ENCODE measurements at regions not wholly inside any gene's neighbourhood (a gene's known extent, or its start where the extent isn't known, plus 50 kb on each side); places are given as distances from the start of the nearest gene placed in this dataset.

DNA sequence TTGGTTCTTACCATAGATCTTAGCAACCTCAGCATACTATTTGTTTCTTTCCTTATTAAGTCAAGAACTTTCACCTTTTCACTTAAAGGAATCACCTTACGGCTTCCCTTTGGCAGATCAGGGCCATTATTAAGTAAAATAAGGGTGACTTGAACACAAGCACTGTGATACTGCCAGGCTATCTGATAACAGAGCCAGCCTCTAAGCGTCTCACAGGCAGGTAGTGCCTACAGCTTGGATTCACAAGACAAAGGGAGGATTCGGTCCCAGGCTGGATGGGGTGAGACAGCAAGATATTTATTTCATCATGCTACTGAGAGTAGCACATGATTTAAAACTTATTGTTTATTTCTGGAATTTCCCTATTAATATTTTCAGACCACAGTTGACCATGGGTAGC is 218.6 kb downstream of the FOXO1 start:
- DNase-seq (ENCODE audit: low read depth, low spot score), result no peak

DNA sequence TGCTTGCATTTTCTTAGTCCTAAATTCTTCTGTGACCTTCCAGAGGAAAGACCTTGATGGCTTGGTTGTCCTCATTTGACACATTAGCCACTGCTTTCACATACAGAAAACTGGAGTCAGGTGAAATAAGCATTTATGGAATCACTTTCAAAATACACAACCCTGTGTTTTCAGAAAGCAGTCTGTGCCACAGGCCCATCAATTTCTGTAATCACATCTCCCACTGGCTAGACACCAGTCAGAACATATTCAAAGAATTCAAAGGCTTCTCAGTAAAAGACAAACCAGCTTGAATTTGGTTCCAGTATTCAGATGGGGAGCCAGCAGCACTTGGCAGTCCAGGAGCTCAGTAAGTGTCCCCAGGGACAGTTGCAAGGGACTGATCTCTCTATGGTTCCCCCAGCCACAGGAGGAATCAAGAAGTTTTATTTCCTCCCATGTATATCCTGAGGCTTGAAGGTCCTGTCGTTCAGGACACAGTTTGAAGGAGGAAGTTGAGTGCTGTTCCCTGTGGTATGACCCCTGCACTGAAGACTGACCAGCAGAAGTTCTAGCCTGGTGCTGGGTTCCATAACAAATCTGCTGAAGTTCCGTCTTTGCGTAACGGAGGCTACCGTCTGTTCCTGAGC is 214.3 kb downstream of the FOXO1 start:
- no peak for DNase-seq (ENCODE audit: low read depth, low spot score)

DNA sequence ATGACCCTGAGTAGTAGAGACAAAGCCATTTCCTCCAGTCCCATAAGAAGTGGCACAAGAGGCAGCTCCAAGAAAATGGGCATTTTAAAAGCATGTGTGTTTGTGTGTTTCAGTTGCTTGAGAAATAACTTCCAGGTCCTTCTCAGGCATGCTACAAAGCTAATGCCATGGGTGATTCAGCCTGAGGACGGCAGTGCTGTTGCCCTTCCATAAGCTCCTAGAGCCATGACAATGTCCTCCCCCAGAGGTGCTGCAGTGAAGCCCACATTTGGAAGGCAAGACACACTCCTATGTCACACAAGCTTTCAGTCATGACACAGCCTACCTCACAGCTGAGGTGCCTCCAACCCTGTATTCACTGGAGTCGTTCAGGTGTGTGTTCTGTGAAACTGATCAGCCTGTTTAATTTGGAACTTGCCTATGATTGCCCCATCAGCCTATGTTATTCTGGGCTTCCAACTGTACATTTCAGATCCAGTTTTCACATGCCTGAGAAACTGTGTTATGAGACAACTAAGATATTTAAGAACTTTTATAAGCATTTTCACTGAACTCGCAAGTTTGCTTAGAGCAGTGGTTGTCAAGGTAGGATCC is 213.6 kb downstream of the FOXO1 start:
- DNase-seq (ENCODE audit: low read depth, low spot score), result no peak

DNA sequence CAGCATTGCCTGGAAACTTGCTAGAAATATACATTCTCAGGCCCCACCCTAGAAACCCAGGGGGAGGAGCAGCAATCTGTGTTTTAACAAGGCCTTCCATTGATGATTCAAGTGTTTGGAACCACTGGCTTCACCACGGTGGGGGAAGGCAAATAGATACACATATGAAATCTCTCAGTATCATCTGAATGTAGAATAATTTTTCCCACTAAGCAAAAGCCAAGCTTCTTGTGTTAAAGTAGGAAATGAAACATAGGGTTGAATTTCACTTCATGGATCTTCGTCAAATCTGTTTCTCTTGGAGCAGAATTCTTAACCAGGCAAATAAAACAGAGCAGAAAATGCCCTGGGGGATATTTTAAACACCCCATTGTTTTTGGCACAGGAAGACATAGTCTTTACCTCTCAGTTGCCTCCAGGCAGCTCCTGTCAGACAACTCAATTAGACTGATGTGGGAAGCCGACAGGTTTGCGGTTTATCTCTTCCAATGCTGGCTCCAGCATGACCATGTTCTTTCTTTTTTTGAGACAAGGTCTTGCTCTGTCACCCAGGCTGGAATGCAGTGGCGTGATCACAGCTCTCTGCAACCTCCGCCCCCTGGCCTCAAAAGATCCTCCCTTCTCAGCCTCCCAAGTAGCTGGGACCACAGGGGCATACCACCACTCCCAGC is 213.0 kb downstream of the FOXO1 start:
- peak; percentile 35 for DNase-seq (ENCODE audit: low read depth, low spot score)

DNA sequence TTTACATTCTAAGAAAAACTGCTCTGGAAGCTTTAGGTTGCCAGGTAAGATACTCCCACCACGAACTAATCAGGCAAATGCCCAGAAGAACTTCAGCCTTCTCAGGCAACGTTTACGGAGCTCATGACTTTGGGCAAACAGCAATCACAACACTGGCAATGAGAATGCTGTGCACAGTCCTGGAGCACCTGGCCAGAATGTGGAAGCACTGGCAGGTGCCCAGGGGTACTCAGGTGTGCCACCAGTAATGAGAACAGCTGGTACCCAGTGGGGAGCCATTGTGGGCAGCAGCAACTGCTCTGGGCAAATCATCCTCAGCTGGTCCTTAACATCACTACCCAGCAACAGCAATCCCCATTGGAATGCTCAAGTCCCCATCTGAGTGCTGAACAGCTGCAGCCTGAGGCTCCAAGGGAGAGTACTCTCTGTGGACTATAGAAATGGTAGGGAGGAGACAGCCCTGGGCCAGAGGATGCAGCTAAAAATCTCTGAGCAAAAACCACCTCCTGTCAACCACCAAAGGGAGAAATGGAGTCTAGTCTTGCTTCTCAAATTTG is 210.0 kb downstream of the FOXO1 start:
- DNase-seq (ENCODE audit: low read depth, low spot score), result no peak

DNA sequence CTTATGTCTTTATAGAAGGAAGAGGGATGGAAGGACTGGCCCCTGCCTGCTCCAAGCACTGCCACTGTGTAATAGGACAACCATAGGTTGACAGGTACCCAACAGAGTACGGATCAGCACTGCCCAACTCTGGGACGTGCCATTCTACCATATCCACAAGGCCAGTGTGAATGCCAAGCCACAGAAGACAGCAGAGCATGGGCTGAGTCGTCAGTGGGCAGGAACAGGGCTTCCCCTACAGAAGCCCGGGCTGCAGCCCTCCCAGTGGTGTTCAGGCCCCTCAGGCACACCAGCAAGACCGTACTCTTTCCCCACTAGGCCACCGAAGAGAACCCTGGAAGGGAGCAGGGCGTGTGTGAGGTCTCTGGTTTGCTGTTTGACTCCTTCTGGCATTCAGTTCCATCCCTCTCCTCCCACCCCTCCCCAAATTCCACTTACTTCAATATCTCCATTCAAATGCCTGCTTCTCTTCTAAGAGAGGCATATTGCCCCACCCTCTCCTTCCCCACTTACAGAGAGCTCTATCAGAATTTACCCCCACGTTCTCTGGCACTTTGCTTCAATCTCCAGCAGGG is 209.4 kb downstream of the FOXO1 start:
- no peak for DNase-seq (ENCODE audit: low read depth, low spot score)

- no peak for DNase-seq (ENCODE audit: low read depth, low spot score)
Measured at GRCh38 chr13:40457929-40458719, 208.3 kb downstream of the FOXO1 start.

GRCh38 chr13:40458720-40458990 is 207.8 kb downstream of the FOXO1 start:
- no peak for DNase-seq (ENCODE audit: low read depth, low spot score)

DNA sequence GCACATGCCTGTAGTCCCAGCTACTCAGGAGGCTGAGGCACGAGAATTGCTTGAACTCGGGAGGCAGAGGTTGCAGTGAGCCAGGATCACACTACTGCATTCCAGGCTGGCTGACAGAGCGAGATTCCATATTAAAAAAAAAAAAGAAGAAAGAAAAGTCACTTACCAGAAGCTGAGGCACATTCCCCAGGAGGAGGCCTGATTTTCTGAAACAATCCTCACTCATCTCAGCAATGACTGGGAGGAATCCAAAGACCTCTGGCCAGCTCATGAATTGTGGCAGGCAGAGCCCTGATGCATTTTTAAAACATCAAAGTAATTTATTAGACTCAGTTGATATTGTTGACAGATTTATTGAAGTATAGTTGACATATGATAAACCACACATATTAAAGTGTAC is 206.3 kb downstream of the FOXO1 start:
- DNase-seq (ENCODE audit: low read depth, low spot score), result peak; percentile 53

DNA sequence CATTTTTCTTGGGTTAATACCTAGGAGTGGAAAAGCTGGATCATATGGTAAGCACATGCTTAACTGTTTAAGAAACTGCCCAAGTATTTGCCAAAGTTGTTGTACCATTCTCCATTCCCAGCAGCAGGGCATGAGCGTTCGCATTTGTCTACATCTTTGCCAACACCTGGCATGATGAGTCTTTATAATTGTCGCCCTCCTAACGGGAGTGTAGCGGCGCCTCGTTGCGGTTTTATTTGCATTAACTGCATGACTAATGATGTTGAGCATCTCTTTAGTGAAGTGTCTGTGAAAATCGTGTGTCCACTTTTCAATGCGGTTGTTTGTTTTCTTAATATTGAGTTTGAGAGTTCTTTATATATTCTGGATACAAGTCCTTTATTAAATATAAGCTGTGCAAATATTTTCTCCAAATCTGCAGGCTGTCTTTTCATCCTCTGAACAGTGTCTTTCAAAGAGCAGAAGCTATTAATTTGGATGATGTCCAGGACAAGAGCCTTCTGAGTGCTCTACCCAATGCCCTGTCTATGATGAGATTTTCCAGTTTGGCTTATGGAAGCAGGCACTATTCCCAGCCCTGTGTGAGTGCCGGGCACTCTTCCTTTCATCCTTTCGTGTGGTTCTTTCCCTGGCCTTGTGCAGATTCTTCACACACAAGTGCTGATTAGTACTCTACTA is 202.0 kb downstream of the FOXO1 start:
- DNase-seq (ENCODE audit: low read depth, low spot score), result no peak

DNA sequence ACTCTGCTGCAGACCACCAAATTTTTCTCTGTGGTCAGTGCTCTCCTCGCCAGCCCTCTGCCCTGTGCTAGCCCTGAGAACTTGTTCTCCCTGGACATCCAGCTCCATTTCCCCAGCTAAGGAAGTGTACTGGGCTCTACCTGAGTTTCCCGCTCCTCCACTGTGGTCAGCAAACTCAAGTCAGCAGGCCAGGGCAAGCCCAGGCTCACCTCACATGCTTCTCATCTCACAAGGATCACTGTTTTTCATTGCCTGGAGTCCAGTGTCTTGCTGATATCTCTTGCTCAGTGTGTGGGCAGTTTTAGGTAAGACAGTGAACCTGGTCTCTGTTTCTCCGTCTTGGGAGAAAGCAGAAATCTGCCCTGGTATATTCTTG is 201.4 kb downstream of the FOXO1 start:
- DNase-seq (ENCODE audit: low read depth, low spot score), result no peak

- no peak for DNase-seq (ENCODE audit: low read depth, low spot score)
Measured at GRCh38 chr13:40466272-40466671, 200.2 kb downstream of the FOXO1 start.

DNA sequence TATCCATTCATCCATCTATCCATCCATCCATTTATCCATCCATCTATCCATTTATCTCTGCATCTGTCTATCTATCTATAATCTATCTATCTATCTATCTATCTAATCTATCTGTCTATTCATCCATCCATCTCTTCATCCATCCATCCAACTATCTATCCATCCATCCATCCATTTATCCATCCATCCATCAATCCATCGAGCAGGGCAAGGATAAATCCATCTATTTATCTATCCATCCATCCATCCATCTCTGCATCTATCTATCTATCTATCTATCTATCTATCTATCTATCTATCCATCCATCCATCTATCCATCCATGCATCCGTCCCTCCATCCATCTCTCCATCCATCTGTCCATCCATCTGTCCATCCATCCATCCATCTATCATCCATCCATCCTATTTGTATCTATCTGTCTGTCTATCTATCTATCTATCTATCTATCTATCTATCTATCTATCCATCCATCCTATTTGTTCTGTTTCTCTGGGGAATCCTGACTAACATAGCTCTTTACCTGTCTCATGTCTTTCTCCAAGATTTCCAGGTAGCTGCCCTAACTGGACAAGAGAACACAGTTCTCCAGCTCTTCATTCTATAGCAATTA is 198.1 kb downstream of the FOXO1 start:
- no peak for DNase-seq (ENCODE audit: low read depth, low spot score)

- no peak for DNase-seq (ENCODE audit: low read depth, low spot score)
Measured at GRCh38 chr13:40469581-40470310, 196.7 kb downstream of the FOXO1 start.

- no peak for DNase-seq (ENCODE audit: low read depth, low spot score)
Measured at GRCh38 chr13:40470660-40471059, 195.8 kb downstream of the FOXO1 start.

DNA sequence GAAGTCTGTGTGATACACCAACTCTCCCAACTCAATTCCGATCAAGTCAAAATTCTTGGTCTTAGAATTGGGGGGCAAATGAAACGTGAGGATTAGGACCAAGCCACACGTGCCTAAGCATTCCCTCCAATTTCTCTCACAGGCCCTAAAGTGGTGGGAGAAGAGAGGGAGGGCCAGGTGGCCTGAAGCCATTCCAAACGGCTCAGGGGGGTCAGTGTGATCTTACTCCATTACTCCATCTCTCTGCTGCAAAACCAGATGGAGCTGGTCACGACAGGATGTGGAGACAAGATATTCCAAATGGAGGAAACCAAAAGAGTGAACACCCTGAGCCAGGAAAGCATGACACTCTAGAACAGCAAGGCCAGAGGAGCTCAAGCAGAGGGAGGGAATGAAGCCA is 195.4 kb downstream of the FOXO1 start:
- DNase-seq (ENCODE audit: low read depth, low spot score), result no peak

DNA sequence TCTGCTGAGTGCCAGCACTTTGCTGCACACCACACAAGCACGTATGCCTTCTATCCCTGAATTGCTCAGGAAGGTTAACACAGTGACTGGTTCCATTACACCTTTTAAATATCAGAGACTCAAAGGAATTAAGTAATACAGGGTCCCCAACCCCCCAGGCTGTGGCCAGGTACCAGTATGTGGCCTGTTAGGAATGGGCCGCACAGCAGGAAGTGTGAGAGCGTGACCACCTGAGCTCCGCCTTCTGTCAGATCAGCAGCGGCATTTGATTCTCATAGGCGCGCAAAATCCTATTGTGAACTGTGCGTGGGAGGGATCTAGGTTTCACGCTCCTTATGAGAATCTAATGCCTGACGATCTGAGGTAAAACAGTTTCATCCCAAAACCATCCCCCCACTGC is 194.5 kb downstream of the FOXO1 start:
- DNase-seq (ENCODE audit: low read depth, low spot score), result no peak

DNA sequence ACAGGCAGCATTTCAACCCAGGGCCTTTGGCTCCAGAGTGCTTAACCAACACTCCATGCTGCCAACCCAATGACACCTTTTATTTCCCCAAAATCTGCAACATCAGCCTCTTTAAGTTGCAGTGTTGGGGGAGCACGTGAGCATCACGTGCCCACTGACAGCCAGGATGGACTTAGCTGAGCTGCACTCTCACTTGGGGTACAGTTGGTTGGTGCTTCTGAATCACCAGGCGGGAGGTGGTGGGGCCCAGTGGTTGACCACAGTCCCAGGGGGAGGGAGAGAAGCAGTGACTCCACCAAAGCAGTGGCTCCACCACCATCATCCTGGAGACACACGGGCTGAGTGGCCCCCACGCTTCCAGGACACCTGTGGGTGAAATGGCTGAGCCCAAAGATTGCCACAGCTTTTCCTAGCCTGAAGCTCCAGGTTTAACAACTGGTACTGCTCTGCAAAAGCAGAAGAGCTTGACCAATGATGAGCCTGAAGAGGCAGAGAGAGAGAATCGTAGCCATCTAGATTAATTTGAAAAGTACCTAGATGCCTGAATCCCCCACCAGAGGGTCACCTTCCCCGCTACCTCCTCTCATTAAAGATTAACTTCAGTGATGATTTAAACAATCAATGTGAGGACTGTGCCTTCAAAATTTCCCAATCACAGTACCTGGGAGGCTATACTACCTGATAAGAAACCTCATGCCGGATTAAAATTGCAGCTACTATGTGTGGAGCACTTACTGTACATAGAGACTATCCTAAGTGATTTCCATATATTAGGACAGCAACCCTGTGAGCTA is 193.8 kb downstream of the FOXO1 start:
- DNase-seq (ENCODE audit: low read depth, low spot score), result no peak

DNA sequence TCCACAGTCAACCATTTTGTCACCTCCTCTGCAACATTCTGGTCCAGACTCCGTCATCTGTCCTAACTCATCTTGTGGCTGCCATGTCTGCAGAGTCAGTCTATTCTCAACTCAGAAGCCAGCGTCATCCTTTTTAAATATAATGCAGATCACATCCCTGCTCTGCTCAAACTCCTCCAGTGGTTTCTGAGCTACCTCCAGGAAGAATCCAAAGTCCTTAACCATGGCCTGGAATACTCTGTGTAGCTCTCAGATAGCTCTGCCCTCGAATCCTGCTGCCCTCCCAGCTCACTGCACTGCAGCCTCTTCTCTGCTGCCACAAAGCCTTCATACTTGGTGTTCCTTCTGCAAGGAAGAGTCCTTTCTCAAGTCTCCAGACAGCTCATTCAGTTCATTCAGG is 190.8 kb downstream of the FOXO1 start:
- no peak for DNase-seq (ENCODE audit: low read depth, low spot score)

Measured in astrocyte of the hippocampus (primary cell).